ENCODE measurements at regions not wholly inside any gene's neighbourhood (a gene's known extent, or its start where the extent isn't known, plus 50 kb on each side); places are given as distances from the start of the nearest gene placed in this dataset.

- no peaks in the 10 kb centered on the region for H3K9me3 ChIP-seq (replicated peaks in 1 of 2; ENCODE audit: control insufficient read depth in 1 of 2, insufficient read depth in 1 of 2, low read length in 2 of 2)
- intact Hi-C loops (cut with micrococcal nuclease): loop anchor here (5.0 to 10.0 kb wide), 2 partner anchors 200 to 302 kb away; partner anchors contain the start of gene PRDM1 (in 1 of the 2)
- Mint-ChIP-seq H3K4me3 (peak overlapping the region; percentile 47 to 53), H3K27me3 (ENCODE audit: low read depth in 3 of 3) (peaks cover 0 to 8% (median 2%) of the 10 kb centered on the region in 3 donors), H3K27ac (peak overlapping the region; percentile 82 to 92 (median 88)), H3K9me3 (no peaks in the 10 kb centered on the region), H3K4me1 (peaks cover 47% of the 10 kb centered on the region), H3K36me3 (peaks cover 0 to 2% of the 10 kb centered on the region in 2 donors)
- no peaks in the 10 kb centered on the region for H3K36me3 ChIP-seq (replicated peaks in 1 of 2; ENCODE audit: control insufficient read depth in 1 of 2, insufficient read depth in 2 of 2, low read length in 2 of 2)
- no peak overlapping the region for H2AFZ ChIP-seq (ENCODE audit: insufficient read depth, low read depth, low read length, poor library complexity, severe bottlenecking)
- H3K9ac ChIP-seq (ENCODE audit: insufficient read depth, low read length, poor library complexity, severe bottlenecking): no peak overlapping the region
- H3K79me2 ChIP-seq (ENCODE audit: insufficient read depth, low read length): no peaks in the 10 kb centered on the region
- peak overlapping the region in 1 of 3 experiments; percentile 35 for H3K4me3 ChIP-seq (replicated peaks in 1 of 3; ENCODE audit: low read depth in 2 of 3, low read length in 3 of 3)
- DNase-seq: peak; percentile 75 to 82 (median 79)
- peak overlapping the region; percentile 39 to 70 for H3K27ac ChIP-seq (ENCODE audit: low read depth in 1 of 2, low read length in 2 of 2)
- no peak for TF ChIP-seq CTCF (IDR thresholded peaks at IDR 0.05)
- WGBS (ENCODE audit: insufficient coverage): 4% methylated on average over 3 of the region's 6 CpGs
- peaks cover 44 to 48% of the 10 kb centered on the region in 2 donors for H3K4me1 ChIP-seq (ENCODE audit: control insufficient read depth in 1 of 2, insufficient read depth in 2 of 2, low read length in 2 of 2)
- peak overlapping the region; percentile 34 for H3K4me2 ChIP-seq (replicated peaks; ENCODE audit: extremely low read depth, low read length, poor library complexity, severe bottlenecking)
- no peaks in the 10 kb centered on the region for H4K20me1 ChIP-seq (ENCODE audit: insufficient read depth, low read length)
- H3K27me3 ChIP-seq (ENCODE audit: control insufficient read depth in 2 of 2, insufficient read depth in 2 of 2, low read length in 2 of 2): no peaks in the 10 kb centered on the region
Measured at GRCh38 chr6:105785066-105785811, 300.9 kb upstream of the PRDM1 start.

DNA sequence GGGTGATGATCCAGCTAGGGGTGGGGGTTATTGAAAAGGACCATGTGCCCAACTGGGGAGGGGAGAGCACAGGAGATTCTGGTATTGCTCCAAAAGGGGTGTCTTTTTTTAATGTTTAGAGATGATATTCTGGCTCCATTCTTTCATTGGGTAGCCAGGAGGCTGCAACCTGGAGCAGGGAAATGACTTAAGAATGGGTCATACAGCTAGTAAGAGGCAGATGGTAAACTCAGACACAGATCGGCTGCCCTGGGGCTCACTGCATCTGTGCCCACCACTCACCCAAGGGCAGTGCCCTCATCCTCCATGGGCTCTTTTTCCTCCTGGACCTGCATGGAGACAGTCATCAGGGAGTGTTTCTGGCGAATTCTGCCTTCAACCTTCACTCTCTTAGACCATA is 302.0 kb upstream of the PRDM1 start:
- H3K4me1 Mint-ChIP-seq: peaks cover 54% of the 10 kb centered on the region
- Histone ChIP-seq H2AFZ (ENCODE audit: insufficient read depth, low read depth, low read length, poor library complexity, severe bottlenecking) (no peak overlapping the region), H3K9me3 (replicated peaks in 1 of 2; ENCODE audit: control insufficient read depth in 1 of 2, insufficient read depth in 1 of 2, low read length in 2 of 2) (no peaks in the 10 kb centered on the region), H3K79me2 (ENCODE audit: insufficient read depth, low read length) (no peaks in the 10 kb centered on the region), H3K9ac (ENCODE audit: insufficient read depth, low read length, poor library complexity, severe bottlenecking) (no peak overlapping the region), H3K4me2 (replicated peaks; ENCODE audit: extremely low read depth, low read length, poor library complexity, severe bottlenecking) (peak overlapping the region; percentile 47), H3K4me3 (replicated peaks in 1 of 3; ENCODE audit: low read depth in 2 of 3, low read length in 3 of 3) (peak overlapping the region in 1 of 3 experiments; percentile 55), H3K36me3 (replicated peaks in 1 of 2; ENCODE audit: control insufficient read depth in 1 of 2, insufficient read depth in 2 of 2, low read length in 2 of 2) (no peaks in the 10 kb centered on the region), H3K4me1 (ENCODE audit: control insufficient read depth in 1 of 2, insufficient read depth in 2 of 2, low read length in 2 of 2) (peaks cover 47 to 51% of the 10 kb centered on the region in 2 donors), H3K27me3 (ENCODE audit: control insufficient read depth in 2 of 2, insufficient read depth in 2 of 2, low read length in 2 of 2) (no peaks in the 10 kb centered on the region), H4K20me1 (ENCODE audit: insufficient read depth, low read length) (no peaks in the 10 kb centered on the region), H3K27ac (ENCODE audit: low read depth in 1 of 2, low read length in 2 of 2) (peak overlapping the region in 1 of 2 donors; percentile 72)
- DNase-seq: no peak
- peak overlapping the region; percentile 20 to 60 for H3K4me3 Mint-ChIP-seq
- no peaks in the 10 kb centered on the region for H3K9me3 Mint-ChIP-seq
- 100% methylated on average over 1 of the region's 2 CpGs for WGBS (ENCODE audit: insufficient coverage)
- no peak for TF ChIP-seq CTCF (IDR thresholded peaks at IDR 0.05)
- intact Hi-C loops (cut with micrococcal nuclease): loop anchor here in 1 of 2 donors (10.0 kb wide), 1 partner anchor 201 kb away; no protein-coding TSS in a partner anchor
- H3K36me3 Mint-ChIP-seq: peaks cover 0 to 2% of the 10 kb centered on the region in 2 donors
- H3K27ac Mint-ChIP-seq: peak overlapping the region in 6 of 7 donors; percentile 15 to 87 (median 69)
- H3K27me3 Mint-ChIP-seq (ENCODE audit: low read depth in 3 of 3): peaks cover 0 to 8% (median 2%) of the 10 kb centered on the region in 3 donors
